Mesenchymal stem cell (in vitro differentiated cells and primary cell): ENCODE measurements at regions not wholly inside any gene's neighbourhood (a gene's known extent, or its start where the extent isn't known, plus 50 kb on each side); places are given as distances from the start of the nearest gene placed in this dataset.
"Not testable (repeated sequence)": the region's sequence is repeated elsewhere in the genome, so short reads cannot be mapped to it uniquely, and the experiment has no call there.

Experiments used
- DNase-seq: peaks from one replicate; pipeline ENCODE4 v3.0.0-alpha.2; 2013
- H2AFZ ChIP-seq: one replicate; pipeline ENCODE4 v1.6.1; 2013; ENCODE audit warnings: low read depth, mild to moderate bottlenecking, control low read depth, inconsistent platforms, low read length, moderate library complexity
- H2AK5ac ChIP-seq: 2 replicates; pipeline ENCODE4 v1.6.1; 2013; ENCODE audit warnings: low read length, moderate library complexity, mild to moderate bottlenecking, inconsistent platforms; ENCODE audit not compliant: severe bottlenecking
- H2BK120ac ChIP-seq: one replicate; pipeline ENCODE4 v1.6.1; 2013; ENCODE audit warnings: low read depth, mild to moderate bottlenecking, inconsistent platforms, low read length, moderate library complexity
- H2BK12ac ChIP-seq, 2 experiments: one replicate each; pipeline ENCODE4 v1.6.1; 2013; ENCODE audit warnings: inconsistent platforms in 2 of 2, low read length in 2 of 2, mild to moderate bottlenecking in 2 of 2, moderate library complexity in 2 of 2, control low read depth in 1 of 2
- H2BK15ac ChIP-seq: one replicate; pipeline ENCODE4 v1.6.1; 2013; ENCODE audit warnings: mild to moderate bottlenecking, low read depth, inconsistent platforms; ENCODE audit not compliant: poor library complexity, severe bottlenecking
- H2BK5ac ChIP-seq: 2 replicates; pipeline ENCODE4 v1.6.1; 2013; ENCODE audit warnings: low read depth, mild to moderate bottlenecking, low read length, control low read depth, inconsistent platforms; ENCODE audit not compliant: poor library complexity, severe bottlenecking
- H3K14ac ChIP-seq, 2 experiments: one replicate each; pipeline ENCODE4 v1.6.1; 2013; ENCODE audit warnings: inconsistent platforms in 2 of 2, low read length in 2 of 2, control low read depth in 1 of 2, mild to moderate bottlenecking in 1 of 2, moderate library complexity in 1 of 2
- H3K18ac ChIP-seq, 2 experiments: one replicate each; pipeline ENCODE4 v1.6.1; 2013; ENCODE audit warnings: inconsistent platforms in 2 of 2, low read length in 2 of 2, control low read depth in 1 of 2, low read depth in 1 of 2, mild to moderate bottlenecking in 1 of 2
- H3K23ac ChIP-seq, 2 experiments: one replicate each; pipeline ENCODE4 v1.6.1; 2013; ENCODE audit warnings: inconsistent platforms in 2 of 2, low read length in 2 of 2, mild to moderate bottlenecking in 2 of 2, moderate library complexity in 2 of 2, control low read depth in 1 of 2
- H3K27ac ChIP-seq: 2 replicates; pipeline ENCODE4 v1.5.1; 2013; ENCODE audit warnings: mild to moderate bottlenecking, moderate library complexity, low read length, control low read depth, inconsistent platforms; ENCODE audit not compliant: poor library complexity, severe bottlenecking
- H3K27me3 ChIP-seq, 2 experiments: 2 replicates each; pipeline versions ENCODE4 v1.6.1 to v1.7.0; 2013; ENCODE audit warnings: low read length in 2 of 2, mild to moderate bottlenecking in 2 of 2, moderate library complexity in 2 of 2, control low read depth in 1 of 2, inconsistent platforms in 1 of 2; ENCODE audit not compliant: control insufficient read depth in 1 of 2, insufficient read depth in 1 of 2
- H3K36me3 ChIP-seq, 2 experiments: 2 replicates each; pipeline versions ENCODE4 v1.6.1 to v1.7.0; 2013; ENCODE audit warnings: low read length in 2 of 2, control low read depth in 1 of 2, inconsistent platforms in 1 of 2, low read depth in 1 of 2, mild to moderate bottlenecking in 1 of 2; ENCODE audit not compliant: insufficient read depth in 2 of 2, control insufficient read depth in 1 of 2
- H3K4ac ChIP-seq, 2 experiments: one replicate each; pipeline ENCODE4 v1.6.1; 2013; ENCODE audit warnings: inconsistent platforms in 2 of 2, low read length in 2 of 2, mild to moderate bottlenecking in 2 of 2, moderate library complexity in 2 of 2, control low read depth in 1 of 2, low read depth in 1 of 2
- H3K4me1 ChIP-seq: 2 replicates; pipeline ENCODE4 v1.6.1; 2013; ENCODE audit warnings: low read depth, low read length, control low read depth; ENCODE audit not compliant: control insufficient read depth, insufficient read depth
- H3K4me2 ChIP-seq: 2 replicates; pipeline ENCODE4 v1.6.1; 2013; ENCODE audit warnings: low read length, mild to moderate bottlenecking, inconsistent platforms; ENCODE audit not compliant: poor library complexity, severe bottlenecking
- H3K4me3 ChIP-seq, 2 experiments: 2 replicates each; pipeline versions ENCODE4 v1.5.1 to v1.7.0; 2013; ENCODE audit warnings: low read length in 2 of 2, mild to moderate bottlenecking in 2 of 2, control low read depth in 1 of 2, low read depth in 1 of 2; ENCODE audit not compliant: insufficient read depth in 1 of 2
- H3K79me1 ChIP-seq: replicated peaks from 2 replicates; pipeline ENCODE4 v1.6.1; 2013; ENCODE audit warnings: mild to moderate bottlenecking, control low read depth, low read length, inconsistent platforms; ENCODE audit not compliant: poor library complexity, severe bottlenecking
- H3K9ac ChIP-seq: 2 replicates; pipeline ENCODE4 v1.7.0; 2013; ENCODE audit warnings: mild to moderate bottlenecking, low read length, moderate library complexity
- H3K9me3 ChIP-seq: 2 replicates; pipeline ENCODE4 v1.7.0; 2013; ENCODE audit warnings: mild to moderate bottlenecking, low read length; ENCODE audit not compliant: control insufficient read depth
- H4K8ac ChIP-seq: one replicate; pipeline ENCODE4 v1.6.1; 2013; ENCODE audit warnings: inconsistent platforms, mild to moderate bottlenecking, low read length, moderate library complexity
- H4K91ac ChIP-seq: one replicate; pipeline ENCODE4 v1.6.1; 2013; ENCODE audit warnings: mild to moderate bottlenecking, low read length, inconsistent platforms
- WGBS: methylation state at CpG from one replicate; pipeline ENCODE4 v1.1.7; 2013; ENCODE audit warnings: mixed read lengths; 5-methylcytosine and 5-hydroxymethylcytosine counted together

DNA sequence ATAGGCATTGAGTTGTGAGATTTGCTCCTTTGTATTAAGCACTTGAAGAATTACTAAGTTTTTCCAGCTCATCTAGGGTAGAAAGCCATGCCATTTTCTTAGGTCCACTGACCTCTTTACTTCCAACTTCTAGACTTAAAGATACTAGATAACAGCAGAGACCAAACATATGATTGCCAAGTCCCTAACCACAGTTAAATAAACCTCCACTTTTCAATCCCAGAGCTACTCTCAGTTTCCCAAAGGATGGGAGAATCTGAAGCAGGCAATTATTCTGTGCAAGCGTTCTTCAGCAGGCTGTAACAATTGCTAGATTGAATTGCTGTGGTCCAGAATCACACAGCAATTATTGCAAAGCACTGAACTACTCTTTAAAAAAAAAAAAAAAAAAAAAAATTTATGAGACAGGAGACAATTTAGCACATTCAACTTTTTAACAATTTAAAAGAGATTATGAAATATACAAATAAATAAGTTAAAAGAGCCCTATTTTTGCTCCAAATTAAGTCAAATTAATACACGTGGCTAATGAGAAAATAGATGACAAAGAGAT, 104.0 kb upstream of the PRSS16 start:
- H3K4me1 ChIP-seq, result peaks cover 8% of the 10 kb centered on the region
- no peak overlapping the region for H3K14ac ChIP-seq
- H3K18ac ChIP-seq, result no peak overlapping the region
- H3K27me3 ChIP-seq, result no peaks in the 10 kb centered on the region
- no peak overlapping the region for H4K8ac ChIP-seq
- no peak for DNase-seq
- H3K4me2 ChIP-seq, result no peak overlapping the region
- peaks cover 10% of the 10 kb centered on the region for H3K79me1 ChIP-seq
- H2AK5ac ChIP-seq, result no peak overlapping the region
- no peak overlapping the region for H3K27ac ChIP-seq
- no peak overlapping the region for H3K4ac ChIP-seq
- no peak overlapping the region for H3K23ac ChIP-seq
- 92% methylated on average over 2 of the region's 2 CpGs for WGBS
- H2BK15ac ChIP-seq, result no peak overlapping the region
- H2BK12ac ChIP-seq, result no peak overlapping the region
- no peak overlapping the region for H3K4me3 ChIP-seq
- no peak overlapping the region for H2AFZ ChIP-seq
- H2BK5ac ChIP-seq, result no peak overlapping the region
- no peaks in the 10 kb centered on the region for H3K9me3 ChIP-seq
- no peak overlapping the region for H2BK120ac ChIP-seq
- H3K36me3 ChIP-seq, result no peaks in the 10 kb centered on the region
- peak overlapping the region; percentile 2 for H3K9ac ChIP-seq
- no peak overlapping the region for H4K91ac ChIP-seq

DNA sequence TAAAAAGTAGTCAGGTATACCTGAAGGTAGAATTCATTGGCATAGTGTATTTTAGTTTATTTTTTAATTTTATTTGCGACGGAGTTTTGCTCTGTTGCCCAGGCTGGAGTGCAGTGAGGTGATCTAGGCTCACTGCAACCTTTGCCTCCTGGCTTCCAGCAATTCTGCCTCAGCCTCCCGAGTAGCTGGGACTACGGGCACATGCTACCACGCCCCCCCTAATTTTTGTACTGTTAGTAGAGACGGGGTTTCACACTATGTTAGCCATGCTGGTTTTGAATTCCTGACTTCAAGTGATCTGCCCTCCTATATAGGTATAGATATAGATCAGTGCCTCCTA, 102.8 kb upstream of the PRSS16 start:
- WGBS, result 57% methylated on average over 2 of the region's 6 CpGs
- no peak overlapping the region for H2BK5ac ChIP-seq
- no peak for DNase-seq
- no peak overlapping the region for H2AFZ ChIP-seq
- no peak overlapping the region for H2AK5ac ChIP-seq
- no peak overlapping the region for H4K91ac ChIP-seq
- H3K18ac ChIP-seq, result no peak overlapping the region
- H3K36me3 ChIP-seq, result no peaks in the 10 kb centered on the region
- peaks cover 5% of the 10 kb centered on the region for H3K79me1 ChIP-seq
- no peak overlapping the region for H2BK120ac ChIP-seq
- peaks cover 5% of the 10 kb centered on the region for H3K4me1 ChIP-seq
- H3K4me2 ChIP-seq, result peak overlapping the region; percentile 60
- peak overlapping the region in 1 of 2 experiments; percentile 95 for H3K4me3 ChIP-seq
- H3K4ac ChIP-seq, result no peak overlapping the region
- H3K14ac ChIP-seq, result no peak overlapping the region
- no peaks in the 10 kb centered on the region for H3K9me3 ChIP-seq
- no peak overlapping the region for H4K8ac ChIP-seq
- no peak overlapping the region for H3K23ac ChIP-seq
- H2BK12ac ChIP-seq, result no peak overlapping the region
- H3K27me3 ChIP-seq, result no peaks in the 10 kb centered on the region
- H2BK15ac ChIP-seq, result no peak overlapping the region
- no peak overlapping the region for H3K27ac ChIP-seq
- H3K9ac ChIP-seq, result peak overlapping the region; percentile 97

- H3K23ac ChIP-seq, result peak overlapping the region in 1 of 2 experiments; percentile 96
- peak overlapping the region; percentile 97 for H3K9ac ChIP-seq
- peak overlapping the region; percentile 95 for H3K4me2 ChIP-seq
- peak overlapping the region; percentile 81 for H2AK5ac ChIP-seq
- peak overlapping the region; percentile 58 to 60 for H3K4ac ChIP-seq
- no peaks in the 10 kb centered on the region for H3K36me3 ChIP-seq
- H4K91ac ChIP-seq, result peak overlapping the region; percentile 61
- H3K79me1 ChIP-seq, result peaks cover 5% of the 10 kb centered on the region
- H3K9me3 ChIP-seq, result no peaks in the 10 kb centered on the region
- no peak overlapping the region for H2BK5ac ChIP-seq
- WGBS, result under 1% methylated on average over 25 of the region's 25 CpGs
- H2BK15ac ChIP-seq, result peak overlapping the region; percentile 36
- H3K14ac ChIP-seq, result peak overlapping the region in 1 of 2 experiments; percentile 98
- peak overlapping the region; percentile 90 to 95 for H3K4me3 ChIP-seq
- peak overlapping the region; percentile 30 for H2BK120ac ChIP-seq
- peak overlapping the region; percentile 98 for H4K8ac ChIP-seq
- peak; percentile 93 for DNase-seq
- H3K27ac ChIP-seq, result peak overlapping the region; percentile 98
- peak overlapping the region; percentile 97 to 98 for H3K18ac ChIP-seq
- H2AFZ ChIP-seq, result no peak overlapping the region
- peak overlapping the region in 1 of 2 experiments; percentile 71 for H2BK12ac ChIP-seq
- no peaks in the 10 kb centered on the region for H3K27me3 ChIP-seq
- H3K4me1 ChIP-seq, result peaks cover 5% of the 10 kb centered on the region
Measured at GRCh38 chr6:27145731-27146455, 101.6 kb upstream of the PRSS16 start.

DNA sequence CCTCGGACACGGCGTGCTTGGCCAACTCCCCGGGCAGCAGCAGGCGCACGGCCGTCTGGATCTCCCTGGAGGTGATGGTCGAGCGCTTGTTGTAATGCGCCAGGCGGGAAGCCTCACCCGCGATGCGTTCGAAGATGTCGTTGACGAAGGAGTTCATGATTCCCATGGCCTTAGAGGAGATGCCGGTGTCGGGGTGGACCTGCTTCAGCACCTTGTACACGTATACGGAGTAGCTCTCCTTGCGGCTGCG, 101.1 kb upstream of the PRSS16 start:
- Histone ChIP-seq H4K91ac (peak overlapping the region; percentile 48), H3K9ac (peak overlapping the region; percentile 97), H3K4ac (peak overlapping the region; percentile 5 to 47), H3K27ac (peak overlapping the region; percentile 98), H3K4me2 (peak overlapping the region; percentile 95), H3K18ac (peak overlapping the region; percentile 5 to 11), H3K4me3 (peak overlapping the region; percentile 61 to 95)
- not testable (repeated sequence) for H4K8ac ChIP-seq, H3K23ac ChIP-seq, H2BK120ac ChIP-seq, H2AK5ac ChIP-seq, H2BK15ac ChIP-seq, H2BK5ac ChIP-seq, H2BK12ac ChIP-seq, DNase-seq, H3K4me1 ChIP-seq, H3K14ac ChIP-seq, H3K36me3 ChIP-seq, H3K27me3 ChIP-seq, H3K79me1 ChIP-seq, H3K9me3 ChIP-seq, H2AFZ ChIP-seq
- WGBS, result 0% methylated on average over 16 of the region's 23 CpGs
